HS-27A (cell line): ENCODE measurements at regions not wholly inside any gene's neighbourhood (a gene's known extent, or its start where the extent isn't known, plus 50 kb on each side); places are given as distances from the start of the nearest gene placed in this dataset.
"Not testable (repeated sequence)": the region's sequence is repeated elsewhere in the genome, so short reads cannot be mapped to it uniquely, and the experiment has no call there.

Experiments used
- DNase-seq: peaks from one replicate; pipeline ENCODE4 v3.0.0-alpha.2; 2012; ENCODE audit warnings: low read depth, missing footprints

DNA sequence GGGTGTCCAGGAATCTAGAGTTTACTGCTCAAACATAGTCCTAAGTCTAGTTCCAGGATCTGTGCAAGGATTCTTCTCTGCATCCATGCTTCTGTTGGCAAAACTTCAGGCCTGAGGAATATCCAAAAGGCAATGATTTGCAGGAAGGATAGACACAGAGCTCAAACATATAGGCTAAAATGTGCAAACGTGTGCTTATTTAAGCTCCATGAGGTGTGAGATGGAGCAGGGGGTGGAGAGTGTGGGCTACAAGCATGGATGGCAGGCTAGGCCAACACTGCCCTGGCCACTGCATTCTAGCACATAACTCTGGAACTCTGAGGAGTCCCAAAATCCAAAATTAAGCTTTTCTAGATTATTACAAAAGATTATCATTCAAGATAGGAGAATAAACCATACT lies 301.1 kb downstream of the PAX3 start:
- DNase-seq, result no peak

DNA sequence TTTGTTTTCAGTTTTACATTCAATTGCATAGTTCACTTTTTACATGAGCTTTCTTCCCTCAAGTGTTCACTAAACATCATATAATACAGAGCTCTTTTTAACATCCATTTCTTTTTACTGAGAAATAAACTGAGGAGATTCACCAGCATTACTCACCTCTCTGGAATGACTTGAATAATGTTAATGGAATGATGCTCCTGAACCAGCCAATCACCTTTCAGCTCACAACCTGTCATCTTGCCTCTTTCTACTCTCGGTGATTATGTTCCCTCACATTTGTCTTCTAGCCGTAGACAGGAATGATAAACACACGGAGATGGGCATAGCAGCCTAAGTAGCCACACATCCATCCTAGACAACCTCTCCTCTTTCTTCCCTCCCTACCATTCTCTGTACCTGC lies 301.7 kb downstream of the PAX3 start:
- peak; percentile 48 for DNase-seq

- no peak for DNase-seq
These were observed 303.9 kb downstream of the PAX3 start for GRCh38 chr2:221994926-221995325.

DNA sequence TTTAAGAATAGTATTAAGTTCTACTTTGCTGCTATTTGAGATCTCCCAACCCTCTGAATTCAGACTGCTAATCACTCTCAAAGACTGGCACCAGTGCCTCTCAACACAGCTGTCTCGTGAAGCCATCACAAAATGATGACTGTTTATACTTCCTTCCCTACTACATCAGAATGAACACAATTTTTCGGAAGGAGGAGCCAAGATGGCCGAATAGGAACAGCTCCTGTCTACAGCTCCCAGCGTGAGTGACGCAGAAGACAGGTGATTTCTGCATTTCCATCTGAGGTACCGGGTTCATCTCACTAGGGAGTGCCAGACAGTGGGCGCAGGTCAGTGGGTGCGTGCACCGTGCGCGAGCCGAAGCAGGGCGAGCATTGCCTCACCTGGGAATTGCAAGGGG lies 314.4 kb downstream of the PAX3 start:
- not testable (repeated sequence) for DNase-seq

GRCh38 chr2:221981912-221982470 lies 316.8 kb downstream of the PAX3 start:
- no peak for DNase-seq

GRCh38 chr2:221975151-221975550 lies 323.6 kb downstream of the PAX3 start:
- no peak for DNase-seq

DNA sequence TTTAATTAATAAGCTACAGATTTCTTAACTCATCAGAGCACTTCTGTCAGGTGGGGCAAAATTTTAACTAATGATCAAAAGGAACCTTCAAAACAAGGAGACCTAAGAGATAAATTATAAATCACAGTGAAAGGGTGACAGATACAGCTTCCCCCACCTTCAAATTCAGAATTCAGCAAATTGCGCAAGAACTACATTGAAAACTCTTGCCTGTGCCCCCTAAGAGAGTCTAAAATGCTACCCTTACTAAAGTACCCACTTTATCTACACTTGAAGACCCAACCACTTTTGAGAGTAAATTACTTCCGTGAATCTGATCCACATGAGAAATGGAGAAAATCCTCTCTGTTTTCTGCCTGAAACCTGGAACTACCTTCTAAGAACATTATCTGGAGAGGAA lies 324.9 kb downstream of the PAX3 start:
- no peak for DNase-seq

- DNase-seq, result no peak
These were observed 325.3 kb downstream of the PAX3 start for GRCh38 chr2:221973502-221973901.

- DNase-seq, result no peak
These were observed 325.9 kb downstream of the PAX3 start for GRCh38 chr2:221972813-221973478.

DNA sequence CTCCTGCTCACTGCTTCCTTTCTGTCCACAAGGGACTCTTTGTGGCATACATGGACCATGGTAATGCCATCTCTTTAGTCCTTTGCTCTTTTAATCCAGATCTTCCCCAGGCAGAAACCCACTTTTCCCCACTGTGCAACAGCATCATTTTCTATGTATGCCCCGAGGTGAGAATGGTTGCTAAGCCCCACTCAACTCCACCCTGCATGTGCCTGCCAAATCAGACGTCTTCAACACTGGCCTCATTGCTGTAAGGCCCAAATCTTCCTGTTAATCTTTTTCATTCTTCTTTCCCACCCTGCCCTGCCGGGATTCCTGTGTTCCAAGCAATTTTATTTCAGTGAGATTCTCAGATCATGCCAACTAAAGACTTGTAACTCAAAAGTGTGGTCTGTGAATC lies 328.4 kb downstream of the PAX3 start:
- DNase-seq, result no peak

DNA sequence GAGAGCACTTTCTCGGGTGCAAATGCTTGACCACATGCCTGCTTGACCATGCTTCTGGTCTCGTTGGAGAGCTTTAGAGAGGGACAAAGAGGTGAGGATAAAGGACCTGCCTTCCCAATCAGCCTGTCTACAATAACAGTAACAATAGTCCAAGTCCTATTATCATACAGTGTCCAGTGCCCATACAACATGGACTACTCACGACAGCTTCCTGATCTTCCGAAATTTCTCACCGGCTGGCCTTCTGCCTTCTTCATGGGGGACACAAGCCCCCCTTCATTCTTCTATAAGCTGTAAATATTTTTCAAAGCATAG lies 329.0 kb downstream of the PAX3 start:
- no peak for DNase-seq

GRCh38 chr2:221969087-221969829 lies 329.5 kb downstream of the PAX3 start:
- DNase-seq, result peak; percentile 2

- no peak for DNase-seq
These were observed 336.6 kb downstream of the PAX3 start for GRCh38 chr2:221962186-221962585.

- DNase-seq, result no peak
These were observed 337.2 kb downstream of the PAX3 start for GRCh38 chr2:221961561-221961960.

- no peak for DNase-seq
These were observed 340.6 kb downstream of the PAX3 start for GRCh38 chr2:221958224-221958623.

GRCh38 chr2:221948076-221948475 lies 350.7 kb downstream of the PAX3 start:
- no peak for DNase-seq

DNA sequence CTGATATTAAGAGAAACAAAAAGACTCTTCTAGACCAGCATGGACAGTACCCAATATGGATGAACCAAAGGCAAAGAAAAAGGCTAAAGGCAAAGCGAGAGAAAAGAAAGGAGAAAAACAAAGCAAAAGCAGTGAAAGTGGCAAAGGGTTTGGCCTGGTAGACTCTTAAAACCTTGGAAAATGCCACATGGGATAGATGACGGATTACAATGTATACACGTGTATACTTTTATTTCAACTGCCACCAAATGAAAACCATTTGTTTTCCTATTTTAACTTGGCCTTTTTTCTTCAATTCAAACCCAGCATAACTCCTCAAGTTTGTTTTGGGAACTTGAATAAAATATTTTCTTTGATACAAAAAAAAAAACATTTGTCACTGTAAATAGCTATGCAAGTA lies 354.3 kb downstream of the PAX3 start:
- DNase-seq, result not testable (repeated sequence)

DNA sequence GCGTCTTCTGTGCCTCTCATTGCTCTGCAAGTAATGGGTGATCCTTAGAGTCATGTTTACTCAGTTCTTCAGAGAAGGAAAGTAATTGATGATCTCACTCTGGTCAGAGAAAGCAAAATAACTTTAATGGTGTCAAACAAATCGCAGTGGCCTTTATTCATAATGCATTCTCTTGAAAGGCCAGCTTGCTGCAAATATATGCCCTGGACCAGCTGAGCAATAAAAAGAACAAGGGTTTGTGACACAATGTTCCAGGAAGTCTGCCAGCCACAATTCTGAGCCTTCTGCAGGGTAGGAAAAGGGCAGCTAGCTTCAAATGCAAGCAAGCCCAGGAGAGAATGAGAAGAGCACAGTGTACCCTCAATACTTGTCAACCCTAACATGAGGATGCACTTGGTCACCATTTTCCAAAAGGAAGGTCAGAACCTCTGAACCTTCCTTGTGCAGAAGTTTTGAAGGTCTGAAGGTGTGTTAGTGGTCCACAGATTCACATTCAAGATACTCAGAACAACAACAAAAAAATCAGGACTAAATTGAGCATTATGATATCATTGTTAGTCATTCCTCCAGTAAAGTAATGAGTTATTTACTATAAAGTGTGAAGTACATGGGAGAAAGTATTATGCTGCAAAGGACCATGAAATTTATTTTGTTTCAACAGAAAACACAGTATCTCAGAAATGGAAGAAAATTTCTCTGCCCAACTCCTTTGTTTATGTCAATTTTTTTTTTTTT lies 355.6 kb downstream of the PAX3 start:
- DNase-seq, result no peak

DNA sequence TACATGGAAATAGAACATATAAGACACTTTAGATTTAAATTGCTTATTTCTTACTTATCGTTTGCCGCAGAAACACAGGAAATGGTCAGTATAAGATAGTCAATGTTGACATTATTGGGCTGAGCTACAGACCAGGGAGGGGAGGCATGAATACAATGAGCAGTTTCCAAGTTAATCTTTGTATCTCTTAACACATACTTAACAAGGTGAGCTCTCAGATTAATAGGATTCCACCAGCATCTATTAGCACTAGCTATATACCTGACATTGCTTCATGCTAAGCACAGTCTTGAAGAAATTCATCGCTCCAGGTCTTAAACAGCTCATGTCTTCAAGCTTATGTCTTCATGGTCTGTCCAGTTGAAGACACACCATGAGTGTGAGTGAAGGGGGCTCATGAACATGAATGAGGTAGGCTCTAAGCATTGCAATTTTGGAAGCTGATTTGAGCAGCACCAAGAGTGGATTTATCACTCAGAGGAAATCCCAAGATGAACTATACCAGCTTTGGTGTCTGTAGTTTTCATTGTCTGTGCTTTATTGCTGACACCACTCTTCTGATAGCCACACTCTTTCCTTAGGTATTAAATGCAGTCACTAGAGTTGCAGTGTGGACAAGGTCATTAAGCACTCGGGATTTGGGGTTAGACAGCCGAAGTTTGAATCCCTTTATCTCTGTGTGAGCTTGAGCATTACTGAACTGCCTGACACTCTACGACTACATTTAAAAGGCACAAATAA lies 359.3 kb upstream of the EPHA4 start:
- DNase-seq, result no peak

- DNase-seq, result no peak
These were observed 357.2 kb upstream of the EPHA4 start for GRCh38 chr2:221929259-221929658.

GRCh38 chr2:221926327-221926726 lies 354.2 kb upstream of the EPHA4 start:
- DNase-seq, result no peak

DNA sequence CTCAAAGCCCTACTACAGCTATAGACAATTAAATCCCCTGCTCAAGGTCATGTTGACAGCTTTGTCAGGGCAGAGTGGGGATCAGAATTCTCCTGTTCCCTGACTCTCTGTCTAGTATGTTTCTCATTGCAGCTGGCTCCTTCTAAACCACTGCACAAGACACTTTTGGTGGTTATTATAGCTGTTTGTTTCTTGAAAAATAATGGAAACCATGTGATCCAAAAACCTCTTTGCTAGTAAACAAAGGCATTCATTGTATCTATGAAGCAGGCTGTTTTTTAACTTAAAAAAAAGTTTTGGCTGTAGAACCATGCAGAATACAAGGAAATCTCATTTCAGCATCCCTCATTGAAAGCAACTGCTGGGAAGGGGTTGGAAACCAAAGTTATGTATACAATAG lies 352.5 kb upstream of the EPHA4 start:
- DNase-seq, result no peak
